PC-9 (cell line): ENCODE measurements at regions not wholly inside any gene's neighbourhood (a gene's known extent, or its start where the extent isn't known, plus 50 kb on each side); places are given as distances from the start of the nearest gene placed in this dataset.

Source experiments
- CTCF ChIP-seq: fragments of 200-600 bp; sonication (generic); conservative IDR thresholded peaks from 2 replicates; pipeline ENCODE4 v1.6.1; 2017; ENCODE audit warnings: mixed run types, antibody characterized with exemption, mild to moderate bottlenecking, moderate library complexity
- EZH2 ChIP-seq: fragments of 200-600 bp; sonication (generic); IDR thresholded peaks from 2 replicates; pipeline ENCODE4 v1.8.0; 2017; ENCODE audit warnings: antibody characterized with exemption, low read depth

GRCh38 chr17:72592967-72593325 is 472.1 kb downstream of the SOX9 start:
- TF ChIP-seq CTCF (no peak), EZH2 (no peak)
